ENCODE measurements at regions not wholly inside any gene's neighbourhood (a gene's known extent, or its start where the extent isn't known, plus 50 kb on each side); places are given as distances from the start of the nearest gene placed in this dataset.
"Not testable (repeated sequence)": the region's sequence is repeated elsewhere in the genome, so short reads cannot be mapped to it uniquely, and the experiment has no call there.

- CTCF ChIA-PET; H3K4me3 Mint-ChIP-seq; DNase-seq; H3K9me3 Mint-ChIP-seq (ENCODE audit: insufficient read depth); POLR2A ChIA-PET; H3K27me3 Mint-ChIP-seq (ENCODE audit: low read depth); H3K36me3 Mint-ChIP-seq (ENCODE audit: low read depth); H3K27ac Mint-ChIP-seq; H3K4me1 Mint-ChIP-seq (ENCODE audit: low read depth); ATAC-seq: not testable (repeated sequence)
Measured at GRCh38 chr2:131733530-131733929, 205.8 kb downstream of the CCDC74A start.

- H3K27ac Mint-ChIP-seq; H3K9me3 Mint-ChIP-seq (ENCODE audit: insufficient read depth); H3K4me3 Mint-ChIP-seq; H3K27me3 Mint-ChIP-seq (ENCODE audit: low read depth); H3K4me1 Mint-ChIP-seq (ENCODE audit: low read depth); ATAC-seq; H3K36me3 Mint-ChIP-seq (ENCODE audit: low read depth); DNase-seq; POLR2A ChIA-PET; CTCF ChIA-PET: not testable (repeated sequence)
Measured at GRCh38 chr2:131736406-131736805, 208.7 kb downstream of the CCDC74A start.

- POLR2A ChIA-PET; CTCF ChIA-PET; DNase-seq; H3K4me3 Mint-ChIP-seq; H3K27ac Mint-ChIP-seq; ATAC-seq; H3K36me3 Mint-ChIP-seq (ENCODE audit: low read depth); H3K9me3 Mint-ChIP-seq (ENCODE audit: insufficient read depth); H3K4me1 Mint-ChIP-seq (ENCODE audit: low read depth): not testable (repeated sequence)
- peaks cover 11% of the 10 kb centered on the region for H3K27me3 Mint-ChIP-seq (ENCODE audit: low read depth)
Measured at GRCh38 chr2:131738533-131738932, 210.8 kb downstream of the CCDC74A start.

GRCh38 chr2:131738996-131739434 lies 211.3 kb downstream of the CCDC74A start:
- not testable (repeated sequence) for H3K9me3 Mint-ChIP-seq (ENCODE audit: insufficient read depth); H3K36me3 Mint-ChIP-seq (ENCODE audit: low read depth)
- peaks cover 11% of the 10 kb centered on the region for H3K27me3 Mint-ChIP-seq (ENCODE audit: low read depth)

GRCh38 chr2:131753640-131754561 lies 226.2 kb downstream of the CCDC74A start:
- POLR2A ChIA-PET = no interaction called here
- Mint-ChIP-seq H3K9me3 (ENCODE audit: insufficient read depth) (no peaks in the 10 kb centered on the region), H3K36me3 (ENCODE audit: low read depth) (no peaks in the 10 kb centered on the region), H3K27ac (no peak overlapping the region), H3K27me3 (ENCODE audit: low read depth) (no peaks in the 10 kb centered on the region), H3K4me1 (ENCODE audit: low read depth) (no peaks in the 10 kb centered on the region), H3K4me3 (no peak overlapping the region)
- ATAC-seq (no peak), DNase-seq (no peak)
- CTCF ChIA-PET = no interaction called here

More at GRCh38 chr2:131738996-131739434, 211.3 kb downstream of the CCDC74A start:
- CTCF ChIA-PET; POLR2A ChIA-PET; ATAC-seq; H3K27ac Mint-ChIP-seq; H3K4me1 Mint-ChIP-seq (ENCODE audit: low read depth); DNase-seq; H3K4me3 Mint-ChIP-seq: not testable (repeated sequence)

- Mint-ChIP-seq H3K9me3 (ENCODE audit: insufficient read depth) (no peaks in the 10 kb centered on the region), H3K4me1 (ENCODE audit: low read depth) (no peaks in the 10 kb centered on the region), H3K27ac (no peak overlapping the region), H3K4me3 (no peak overlapping the region), H3K27me3 (ENCODE audit: low read depth) (no peaks in the 10 kb centered on the region), H3K36me3 (ENCODE audit: low read depth) (no peaks in the 10 kb centered on the region)
- ATAC-seq (no peak), DNase-seq (no peak)
- POLR2A ChIA-PET = no interaction called here
- CTCF ChIA-PET = no interaction called here
Measured at GRCh38 chr2:131754929-131755720, 227.4 kb downstream of the CCDC74A start.

GRCh38 chr2:131756141-131756907 lies 228.6 kb downstream of the CCDC74A start:
- H3K36me3 Mint-ChIP-seq (ENCODE audit: low read depth) = no peaks in the 10 kb centered on the region
- no peaks in the 10 kb centered on the region for H3K27me3 Mint-ChIP-seq (ENCODE audit: low read depth)
- ChIA-PET CTCF (no interaction called here), POLR2A (no interaction called here)
- no peak for DNase-seq
- no peak for ATAC-seq
- no peaks in the 10 kb centered on the region for H3K9me3 Mint-ChIP-seq (ENCODE audit: insufficient read depth)
- H3K4me1 Mint-ChIP-seq (ENCODE audit: low read depth) = no peaks in the 10 kb centered on the region
- no peak overlapping the region for H3K4me3 Mint-ChIP-seq
- H3K27ac Mint-ChIP-seq = no peak overlapping the region

- CTCF ChIA-PET; DNase-seq; H3K4me1 Mint-ChIP-seq (ENCODE audit: low read depth); H3K9me3 Mint-ChIP-seq (ENCODE audit: insufficient read depth); ATAC-seq; POLR2A ChIA-PET; H3K27ac Mint-ChIP-seq; H3K27me3 Mint-ChIP-seq (ENCODE audit: low read depth); H3K4me3 Mint-ChIP-seq; H3K36me3 Mint-ChIP-seq (ENCODE audit: low read depth): not testable (repeated sequence)
Measured at GRCh38 chr2:131758941-131759340, 231.3 kb downstream of the CCDC74A start.

GRCh38 chr2:131774955-131775555 lies 247.4 kb downstream of the CCDC74A start:
- CTCF ChIA-PET; H3K4me3 Mint-ChIP-seq; ATAC-seq; POLR2A ChIA-PET; H3K4me1 Mint-ChIP-seq (ENCODE audit: low read depth); H3K9me3 Mint-ChIP-seq (ENCODE audit: insufficient read depth); H3K27ac Mint-ChIP-seq; DNase-seq; H3K36me3 Mint-ChIP-seq (ENCODE audit: low read depth); H3K27me3 Mint-ChIP-seq (ENCODE audit: low read depth): not testable (repeated sequence)

- H3K36me3 Mint-ChIP-seq (ENCODE audit: low read depth); CTCF ChIA-PET; H3K4me3 Mint-ChIP-seq; ATAC-seq; H3K27ac Mint-ChIP-seq; H3K27me3 Mint-ChIP-seq (ENCODE audit: low read depth); H3K4me1 Mint-ChIP-seq (ENCODE audit: low read depth); H3K9me3 Mint-ChIP-seq (ENCODE audit: insufficient read depth); DNase-seq; POLR2A ChIA-PET: not testable (repeated sequence)
Measured at GRCh38 chr2:131775903-131776506, 248.3 kb downstream of the CCDC74A start.

- CTCF ChIA-PET; H3K4me3 Mint-ChIP-seq; H3K27ac Mint-ChIP-seq; H3K27me3 Mint-ChIP-seq (ENCODE audit: low read depth); H3K9me3 Mint-ChIP-seq (ENCODE audit: insufficient read depth); H3K36me3 Mint-ChIP-seq (ENCODE audit: low read depth); DNase-seq; H3K4me1 Mint-ChIP-seq (ENCODE audit: low read depth); POLR2A ChIA-PET; ATAC-seq: not testable (repeated sequence)
Measured at GRCh38 chr2:131780446-131780845, 252.8 kb downstream of the CCDC74A start.

Measured in activated CD8-positive, alpha-beta T cell treated with anti-CD3 and anti-CD28 coated beads, Interleukin-2, amount 10 ng/mL, durations not matched to agents 7 days and 5 days (primary cell).